Neural crest cell (in vitro differentiated cells): ENCODE measurements at regions not wholly inside any gene's neighbourhood (a gene's known extent, or its start where the extent isn't known, plus 50 kb on each side); places are given as distances from the start of the nearest gene placed in this dataset.
A peak's percentile ranks its signal among the peaks of the same experiment; 100 is the strongest.

Experiments
- DNase-seq: peaks from one replicate; pipeline ENCODE4 v3.0.0; 2021; ENCODE audit warnings: low read depth, mixed read lengths, low spot score
- H3K27ac Mint-ChIP-seq: one replicate; pipeline ENCODE4 v1.8.0; 2021; ENCODE audit warnings: mild to moderate bottlenecking, mixed read lengths; ENCODE audit not compliant: unreplicated experiment
- H3K27me3 Mint-ChIP-seq: 2 replicates; pipeline ENCODE4 v1.8.0; 2021; ENCODE audit warnings: low read depth, mild to moderate bottlenecking, mixed read lengths
- H3K36me3 Mint-ChIP-seq: 2 replicates; pipeline ENCODE4 v1.8.0; 2021; ENCODE audit warnings: low read depth, mild to moderate bottlenecking, mixed read lengths
- H3K4me1 Mint-ChIP-seq: 2 replicates; pipeline ENCODE4 v1.8.0; 2021; ENCODE audit warnings: mixed read lengths
- H3K4me3 Mint-ChIP-seq: one replicate; pipeline ENCODE4 v1.8.0; 2021; ENCODE audit warnings: mild to moderate bottlenecking, mixed read lengths
- H3K9me3 Mint-ChIP-seq: 2 replicates; pipeline ENCODE4 v1.8.0; 2021; ENCODE audit warnings: mixed read lengths
- CTCF ChIP-seq: fragments of 200-600 bp; sonication (generic); conservative IDR thresholded peaks from 2 replicates; pipeline ENCODE4 v1.5.0; 2021; ENCODE audit warnings: antibody characterized with exemption, mild to moderate bottlenecking

- peaks cover 36% of the 10 kb centered on the region for H3K4me1 Mint-ChIP-seq
- DNase-seq, result no peak
- H3K27ac Mint-ChIP-seq, result peak overlapping the region; percentile 12
- peaks cover 17% of the 10 kb centered on the region for H3K27me3 Mint-ChIP-seq
- H3K9me3 Mint-ChIP-seq, result no peaks in the 10 kb centered on the region
- H3K4me3 Mint-ChIP-seq, result no peak overlapping the region
- TF ChIP-seq CTCF, result no peak
- H3K36me3 Mint-ChIP-seq, result no peaks in the 10 kb centered on the region
Measured at GRCh38 chr1:11417162-11417561, 61.8 kb upstream of the DISP3 start.

GRCh38 chr1:11418056-11418455 is 60.9 kb upstream of the DISP3 start:
- H3K27me3 Mint-ChIP-seq, result peaks cover 17% of the 10 kb centered on the region
- no peaks in the 10 kb centered on the region for H3K9me3 Mint-ChIP-seq
- no peak for TF ChIP-seq CTCF
- H3K27ac Mint-ChIP-seq, result no peak overlapping the region
- H3K4me1 Mint-ChIP-seq, result peaks cover 32% of the 10 kb centered on the region
- H3K36me3 Mint-ChIP-seq, result no peaks in the 10 kb centered on the region
- no peak overlapping the region for H3K4me3 Mint-ChIP-seq
- DNase-seq, result no peak

GRCh38 chr1:11421443-11421842 is 57.5 kb upstream of the DISP3 start:
- peaks cover 15% of the 10 kb centered on the region for H3K4me1 Mint-ChIP-seq
- H3K36me3 Mint-ChIP-seq, result no peaks in the 10 kb centered on the region
- H3K27ac Mint-ChIP-seq, result no peak overlapping the region
- H3K27me3 Mint-ChIP-seq, result peaks cover 17% of the 10 kb centered on the region
- H3K9me3 Mint-ChIP-seq, result no peaks in the 10 kb centered on the region
- no peak for TF ChIP-seq CTCF
- no peak overlapping the region for H3K4me3 Mint-ChIP-seq
- DNase-seq, result no peak

DNA sequence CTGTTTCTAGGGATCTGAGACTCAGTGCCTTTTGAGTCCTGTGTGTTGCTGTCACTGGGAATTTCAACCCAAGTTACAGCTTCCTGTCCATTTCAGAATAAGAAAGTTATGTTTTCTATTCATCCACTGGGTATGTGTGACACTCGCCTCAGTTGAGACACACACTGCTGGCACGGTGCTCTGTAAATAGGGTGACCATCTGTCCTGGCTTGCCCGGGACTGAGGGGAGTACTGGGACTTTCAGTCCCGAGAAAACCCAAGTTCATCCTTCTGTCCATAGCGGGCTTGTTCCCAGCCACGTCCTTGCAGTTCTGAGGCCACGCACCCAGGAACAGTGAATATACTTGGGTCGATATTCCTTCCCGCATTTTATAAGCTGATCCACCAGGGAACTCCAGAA is 56.3 kb upstream of the DISP3 start:
- TF ChIP-seq CTCF, result no peak
- H3K4me3 Mint-ChIP-seq, result no peak overlapping the region
- H3K36me3 Mint-ChIP-seq, result no peaks in the 10 kb centered on the region
- peaks cover 17% of the 10 kb centered on the region for H3K27me3 Mint-ChIP-seq
- DNase-seq, result no peak
- H3K9me3 Mint-ChIP-seq, result no peaks in the 10 kb centered on the region
- peaks cover 4% of the 10 kb centered on the region for H3K4me1 Mint-ChIP-seq
- H3K27ac Mint-ChIP-seq, result no peak overlapping the region

DNA sequence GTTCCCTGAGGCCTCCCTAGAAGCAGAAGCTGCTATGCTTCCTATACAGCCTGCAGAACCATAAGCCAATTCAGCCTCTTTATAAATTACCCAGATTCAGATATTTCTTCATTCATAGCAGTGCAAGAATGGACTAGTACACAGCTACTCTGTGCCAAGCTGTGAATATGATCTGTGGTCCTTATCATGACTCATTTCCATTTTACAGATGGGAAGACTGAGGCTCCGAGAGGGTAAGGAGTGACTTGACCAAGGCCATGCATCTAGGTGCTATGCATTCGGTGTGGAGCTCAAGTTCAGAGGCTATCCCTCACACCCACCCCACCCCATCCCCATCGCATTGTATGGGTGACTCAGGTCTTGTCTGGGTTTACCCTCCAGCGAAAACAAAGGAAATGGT is 52.3 kb upstream of the DISP3 start:
- TF ChIP-seq CTCF, result no peak
- Mint-ChIP-seq H3K27ac (no peak overlapping the region), H3K9me3 (no peaks in the 10 kb centered on the region), H3K36me3 (no peaks in the 10 kb centered on the region), H3K4me3 (no peak overlapping the region), H3K4me1 (no peaks in the 10 kb centered on the region), H3K27me3 (no peaks in the 10 kb centered on the region)
- no peak for DNase-seq

- H3K27me3 Mint-ChIP-seq, result no peaks in the 10 kb centered on the region
- no peak for DNase-seq
- H3K4me3 Mint-ChIP-seq, result no peak overlapping the region
- H3K4me1 Mint-ChIP-seq, result no peaks in the 10 kb centered on the region
- no peaks in the 10 kb centered on the region for H3K36me3 Mint-ChIP-seq
- no peaks in the 10 kb centered on the region for H3K9me3 Mint-ChIP-seq
- H3K27ac Mint-ChIP-seq, result no peak overlapping the region
- TF ChIP-seq CTCF, result no peak
Measured at GRCh38 chr1:11428789-11429188, 50.2 kb upstream of the DISP3 start.
